Ascending aorta (tissue), 2 donors: ENCODE measurements at regions not wholly inside any gene's neighbourhood (a gene's known extent, or its start where the extent isn't known, plus 50 kb on each side); places are given as distances from the start of the nearest gene placed in this dataset.

Source experiments
- DNase-seq, 2 donors: peaks; one replicate each; pipeline ENCODE4 v3.0.0-alpha.2; 2019; ENCODE audit warnings: low spot score in 2 of 2
- H3K27ac ChIP-seq, 2 donors: fragments of 200-600 bp; sonication (generic); one replicate each; pipeline ENCODE4 v1.5.1; 2016 to 2017; ENCODE audit warnings: mild to moderate bottlenecking in 1 of 2
- H3K27me3 ChIP-seq: fragments of 200-600 bp; sonication (generic); one replicate; pipeline ENCODE4 v1.5.1; 2017
- H3K36me3 ChIP-seq, 2 donors: fragments of 200-600 bp; sonication (generic); one replicate each; pipeline ENCODE4 v1.5.1; 2016
- H3K4me1 ChIP-seq, 2 donors: fragments of 200-600 bp; sonication (generic); one replicate each; pipeline ENCODE4 v1.5.1; 2016 to 2017; ENCODE audit warnings: mild to moderate bottlenecking in 1 of 2
- H3K4me3 ChIP-seq, 2 donors: fragments of 200-600 bp; sonication (generic); one replicate each; pipeline ENCODE4 v1.5.1; 2016 to 2017; ENCODE audit warnings: mild to moderate bottlenecking in 1 of 2
- H3K9me3 ChIP-seq, 2 donors: fragments of 200-600 bp; sonication (generic); one replicate each; pipeline ENCODE4 v1.5.1; 2016
- CTCF ChIP-seq, 3 experiments: fragments of 200-600 bp in 2 of 3; fragments of 450-650 bp in 1 of 3; sonication (generic) in 2 of 3; IDR thresholded peaks; one replicate each; pipeline ENCODE4 v1.5.1; 2016 to 2019; ENCODE audit warnings: antibody characterized with exemption in 3 of 3, mild to moderate bottlenecking in 1 of 3, moderate library complexity in 1 of 3
- intact Hi-C: fragments of 100-400 bp; cut with DNase I; formaldehyde crosslinking; loops from one replicate; pipeline ENCODE4 v1.15.1; 2023

- no peaks in the 10 kb centered on the region for H3K27me3 ChIP-seq
- DNase-seq = no peak
- intact Hi-C loops = no loop called here
- H3K4me1 ChIP-seq = no peaks in the 10 kb centered on the region
- H3K4me3 ChIP-seq = no peak overlapping the region
- H3K27ac ChIP-seq = no peak overlapping the region
- no peak for TF ChIP-seq CTCF (IDR thresholded peaks at IDR 0.05)
- no peaks in the 10 kb centered on the region for H3K9me3 ChIP-seq
- H3K36me3 ChIP-seq = no peaks in the 10 kb centered on the region
These were observed 75.7 kb downstream of the TTLL2 start for GRCh38 chr6:167400482-167401138.

- no peaks in the 10 kb centered on the region for H3K4me1 ChIP-seq
- H3K27ac ChIP-seq = no peak overlapping the region
- no peaks in the 10 kb centered on the region for H3K9me3 ChIP-seq
- TF ChIP-seq CTCF (IDR thresholded peaks at IDR 0.05) = no peak
- H3K36me3 ChIP-seq = no peaks in the 10 kb centered on the region
- intact Hi-C loops = no loop called here
- no peaks in the 10 kb centered on the region for H3K27me3 ChIP-seq
- H3K4me3 ChIP-seq = no peak overlapping the region
- DNase-seq = no peak
These were observed 76.8 kb downstream of the TTLL2 start for GRCh38 chr6:167401525-167402194.

GRCh38 chr6:167402195-167402686 is 77.4 kb downstream of the TTLL2 start:
- Histone ChIP-seq H3K9me3 (no peaks in the 10 kb centered on the region), H3K36me3 (no peaks in the 10 kb centered on the region), H3K27ac (no peak overlapping the region), H3K4me1 (no peaks in the 10 kb centered on the region), H3K4me3 (no peak overlapping the region), H3K27me3 (no peaks in the 10 kb centered on the region)
- no peak for TF ChIP-seq CTCF (IDR thresholded peaks at IDR 0.05)
- no peak for DNase-seq
- intact Hi-C loops = no loop called here

GRCh38 chr6:167403427-167403826 is 78.5 kb downstream of the TTLL2 start:
- intact Hi-C loops = no loop called here
- Histone ChIP-seq H3K4me1 (no peaks in the 10 kb centered on the region), H3K4me3 (no peak overlapping the region), H3K36me3 (no peaks in the 10 kb centered on the region), H3K27ac (no peak overlapping the region), H3K27me3 (no peaks in the 10 kb centered on the region), H3K9me3 (no peaks in the 10 kb centered on the region)
- no peak for DNase-seq
- no peak for TF ChIP-seq CTCF (IDR thresholded peaks at IDR 0.05)

GRCh38 chr6:167404385-167405049 is 79.6 kb downstream of the TTLL2 start:
- no peak overlapping the region for H3K4me3 ChIP-seq
- no peaks in the 10 kb centered on the region for H3K36me3 ChIP-seq
- no peaks in the 10 kb centered on the region for H3K4me1 ChIP-seq
- intact Hi-C loops = no loop called here
- no peak for DNase-seq
- no peak for TF ChIP-seq CTCF (IDR thresholded peaks at IDR 0.05)
- H3K27ac ChIP-seq = no peak overlapping the region
- H3K9me3 ChIP-seq = no peaks in the 10 kb centered on the region
- H3K27me3 ChIP-seq = no peaks in the 10 kb centered on the region
